HAP-1 (cell line): ENCODE measurements at regions not wholly inside any gene's neighbourhood (a gene's known extent, or its start where the extent isn't known, plus 50 kb on each side); places are given as distances from the start of the nearest gene placed in this dataset.

Source experiments
- DNase-seq, 2 experiments: peaks; one replicate each; pipeline ENCODE4 v3.0.0-alpha.2; 2016 to 2020; ENCODE audit warnings: low spot score in 2 of 2
- H3K27me3 ChIP-seq: fragments of 250-450 bp; sonication (Bioruptor Pico); 2 replicates; pipeline ENCODE4 v1.5.1; 2020; ENCODE audit warnings: low read depth, mild to moderate bottlenecking, moderate library complexity
- H3K36me3 ChIP-seq: fragments of 250-450 bp; sonication (Bioruptor Pico); replicated peaks from 2 replicates; pipeline ENCODE4 v1.5.1; 2020; ENCODE audit warnings: mild to moderate bottlenecking
- H3K4me1 ChIP-seq: fragments of 250-450 bp; sonication (Bioruptor Pico); 2 replicates; pipeline ENCODE4 v1.5.1; 2020; ENCODE audit warnings: mild to moderate bottlenecking
- H3K4me3 ChIP-seq: fragments of 250-450 bp; sonication (Bioruptor Pico); 2 replicates; pipeline ENCODE4 v1.5.1; 2020; ENCODE audit warnings: mild to moderate bottlenecking, moderate library complexity
- H3K9me3 ChIP-seq: fragments of 250-450 bp; sonication (Bioruptor Pico); 2 replicates; pipeline ENCODE4 v1.5.1; 2020; ENCODE audit warnings: mild to moderate bottlenecking, moderate library complexity
- in situ Hi-C: fragments of 300-500 bp; cut with MboI; formaldehyde crosslinking; loops from 3 replicates; pipeline ENCODE4 v1.14.3; 2020; ENCODE audit warnings: low sequenced_read_pairs, inconsistent platforms, mixed read lengths

DNA sequence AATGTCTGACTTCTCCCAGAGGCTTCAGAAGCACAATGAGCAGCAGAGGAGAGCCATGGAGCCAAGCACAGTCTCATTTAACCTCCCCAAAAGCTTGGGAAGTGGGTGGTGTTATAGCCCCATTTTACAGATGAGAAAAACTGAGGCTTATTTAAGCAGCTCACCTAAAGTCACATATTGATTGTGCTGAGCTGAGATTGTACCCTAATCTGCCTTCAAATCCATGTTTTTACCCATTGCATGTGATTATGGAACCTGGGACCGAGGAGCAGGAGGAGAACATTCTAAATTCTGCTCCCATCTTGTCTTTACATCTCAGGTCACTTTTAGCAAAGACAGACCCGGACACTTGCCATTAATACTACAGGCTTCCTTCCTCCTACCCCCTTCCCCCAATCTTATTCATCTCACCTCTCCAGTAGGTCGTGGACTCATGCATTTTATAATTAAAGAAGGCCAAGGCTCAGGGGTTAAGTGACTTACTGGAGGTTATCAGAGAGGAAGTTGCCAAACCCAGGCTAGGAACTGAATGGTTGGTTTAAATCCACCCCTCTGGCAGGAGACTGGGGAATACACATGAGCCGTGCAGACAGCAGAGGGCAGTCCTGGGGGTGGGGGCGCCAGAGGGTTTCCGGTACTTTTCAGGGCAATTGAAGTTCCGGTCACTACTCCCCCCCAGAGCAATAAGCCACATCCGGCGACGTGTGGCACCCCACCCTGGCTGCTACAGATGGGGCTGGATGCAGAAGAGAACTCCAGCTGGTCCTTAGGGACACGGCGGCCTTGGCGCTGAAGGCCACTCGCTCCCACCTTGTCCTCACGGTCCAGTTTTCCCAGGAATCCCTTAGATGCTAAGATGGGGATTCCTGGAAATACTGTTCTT, 51.0 kb upstream of the IL17B start:
- Histone ChIP-seq H3K27me3 (no peaks in the 10 kb centered on the region), H3K9me3 (no peaks in the 10 kb centered on the region), H3K36me3 (no peaks in the 10 kb centered on the region), H3K4me3 (no peak overlapping the region), H3K4me1 (no peaks in the 10 kb centered on the region)
- DNase-seq: no peak
- in situ Hi-C loops: no loop called here
